ENCODE measurements at regions not wholly inside any gene's neighbourhood (a gene's known extent, or its start where the extent isn't known, plus 50 kb on each side); places are given as distances from the start of the nearest gene placed in this dataset.

- DNase-seq: no peak
Measured at GRCh38 chr13:40469581-40470310, 196.7 kb downstream of the FOXO1 start.

- no peak for DNase-seq
Measured at GRCh38 chr13:40470660-40471059, 195.8 kb downstream of the FOXO1 start.

GRCh38 chr13:40471076-40471475 is 195.4 kb downstream of the FOXO1 start:
- no peak for DNase-seq

GRCh38 chr13:40471911-40472310 is 194.5 kb downstream of the FOXO1 start:
- DNase-seq: no peak

- no peak for DNase-seq
Measured at GRCh38 chr13:40472427-40473220, 193.8 kb downstream of the FOXO1 start.

GRCh38 chr13:40475617-40476016 is 190.8 kb downstream of the FOXO1 start:
- DNase-seq: no peak

- DNase-seq: no peak
Measured at GRCh38 chr13:40476175-40476958, 190.1 kb downstream of the FOXO1 start.

- DNase-seq: no peak
Measured at GRCh38 chr13:40477623-40478608, 188.5 kb downstream of the FOXO1 start.

GRCh38 chr13:40478775-40479174 is 187.7 kb downstream of the FOXO1 start:
- no peak for DNase-seq

- DNase-seq: no peak
Measured at GRCh38 chr13:40479196-40479845, 187.1 kb downstream of the FOXO1 start.

GRCh38 chr13:40480012-40480914 is 186.2 kb downstream of the FOXO1 start:
- no peak for DNase-seq

- no peak for DNase-seq
Measured at GRCh38 chr13:40480915-40481516, 185.4 kb downstream of the FOXO1 start.

- DNase-seq: no peak
Measured at GRCh38 chr13:40483601-40484000, 182.8 kb downstream of the FOXO1 start.

- no peak for DNase-seq
Measured at GRCh38 chr13:40484101-40484800, 182.2 kb downstream of the FOXO1 start.

GRCh38 chr13:40484974-40485373 is 181.5 kb downstream of the FOXO1 start:
- peak; percentile 11 for DNase-seq

GRCh38 chr13:40485611-40486517 is 180.6 kb downstream of the FOXO1 start:
- peak; percentile 68 for DNase-seq

- no peak for DNase-seq
Measured at GRCh38 chr13:40486518-40487163, 179.8 kb downstream of the FOXO1 start.

GRCh38 chr13:40488869-40489391 is 177.5 kb downstream of the FOXO1 start:
- DNase-seq: no peak

All from activated CD4-positive, alpha-beta T cell treated with anti-CD3 and anti-CD28 coated beads, Interleukin-2, Interleukin-6, amounts not matched to agents 100 ng/mL and 50 ng/mL, durations not matched to agents 16 hours and 8 hours (primary cell).